ENCODE measurements at regions not wholly inside any gene's neighbourhood (a gene's known extent, or its start where the extent isn't known, plus 50 kb on each side); places are given as distances from the start of the nearest gene placed in this dataset.

DNA sequence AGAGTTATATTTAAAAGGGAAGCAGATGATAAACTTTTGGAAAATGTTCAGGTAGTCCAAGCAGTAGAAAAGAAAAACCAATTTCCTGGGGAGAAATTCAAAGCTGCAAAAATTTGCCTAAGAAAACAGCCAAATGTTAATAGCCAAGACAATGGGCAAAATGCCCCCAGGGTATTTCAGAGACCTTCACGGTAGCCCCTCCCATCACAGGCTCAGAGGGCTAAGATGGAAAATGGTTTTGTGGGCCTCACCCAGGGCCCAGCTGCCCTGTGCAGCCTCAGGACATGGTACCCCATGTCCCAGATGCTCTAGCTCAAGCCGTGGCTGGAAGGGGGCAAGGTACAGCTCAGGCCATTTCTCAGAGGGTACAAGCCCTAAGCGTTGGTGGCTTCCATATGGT, 391.0 kb downstream of the ZIC4 start:
- Histone ChIP-seq H3F3A (ENCODE audit: control insufficient read depth, insufficient read depth) (no peaks in the 10 kb centered on the region), H4K20me1 (ENCODE audit: control insufficient read depth, insufficient read depth, low read depth, low read length) (no peaks in the 10 kb centered on the region), H3K4me2 (ENCODE audit: low read length) (no peak overlapping the region), H3K4me3 (ENCODE audit: low read length) (no peak overlapping the region), H3K79me2 (ENCODE audit: control insufficient read depth, low read length) (no peaks in the 10 kb centered on the region), H3K27ac (ENCODE audit: low read depth, low read length) (no peak overlapping the region), H3K4me1 (ENCODE audit: control insufficient read depth, low read length) (no peaks in the 10 kb centered on the region), H3K36me3 (ENCODE audit: control insufficient read depth, low read length) (no peaks in the 10 kb centered on the region), H3K9me3 (ENCODE audit: control insufficient read depth, insufficient read depth, low read length) (no peaks in the 10 kb centered on the region; the same call in 1 of the 2 replicates), H3K9me2 (replicated peaks; ENCODE audit: control insufficient read depth, low read length) (no peaks in the 10 kb centered on the region), H3K27me3 (ENCODE audit: control insufficient read depth, low read length) (no peaks in the 10 kb centered on the region)
- TF ChIP-seq EZH2phosphoT487 (IDR thresholded peaks at IDR 0.05; ENCODE audit: borderline replicate concordance, low read length): no peak
- TF ChIP-seq, protein P1, sequence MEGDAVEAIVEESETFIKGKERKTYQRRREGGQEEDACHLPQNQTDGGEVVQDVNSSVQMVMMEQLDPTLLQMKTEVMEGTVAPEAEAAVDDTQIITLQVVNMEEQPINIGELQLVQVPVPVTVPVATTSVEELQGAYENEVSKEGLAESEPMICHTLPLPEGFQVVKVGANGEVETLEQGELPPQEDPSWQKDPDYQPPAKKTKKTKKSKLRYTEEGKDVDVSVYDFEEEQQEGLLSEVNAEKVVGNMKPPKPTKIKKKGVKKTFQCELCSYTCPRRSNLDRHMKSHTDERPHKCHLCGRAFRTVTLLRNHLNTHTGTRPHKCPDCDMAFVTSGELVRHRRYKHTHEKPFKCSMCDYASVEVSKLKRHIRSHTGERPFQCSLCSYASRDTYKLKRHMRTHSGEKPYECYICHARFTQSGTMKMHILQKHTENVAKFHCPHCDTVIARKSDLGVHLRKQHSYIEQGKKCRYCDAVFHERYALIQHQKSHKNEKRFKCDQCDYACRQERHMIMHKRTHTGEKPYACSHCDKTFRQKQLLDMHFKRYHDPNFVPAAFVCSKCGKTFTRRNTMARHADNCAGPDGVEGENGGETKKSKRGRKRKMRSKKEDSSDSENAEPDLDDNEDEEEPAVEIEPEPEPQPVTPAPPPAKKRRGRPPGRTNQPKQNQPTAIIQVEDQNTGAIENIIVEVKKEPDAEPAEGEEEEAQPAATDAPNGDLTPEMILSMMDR (IDR thresholded peaks at IDR 0.05; ENCODE audit: low read depth, low read length, poor library complexity, severe bottlenecking): no peak

DNA sequence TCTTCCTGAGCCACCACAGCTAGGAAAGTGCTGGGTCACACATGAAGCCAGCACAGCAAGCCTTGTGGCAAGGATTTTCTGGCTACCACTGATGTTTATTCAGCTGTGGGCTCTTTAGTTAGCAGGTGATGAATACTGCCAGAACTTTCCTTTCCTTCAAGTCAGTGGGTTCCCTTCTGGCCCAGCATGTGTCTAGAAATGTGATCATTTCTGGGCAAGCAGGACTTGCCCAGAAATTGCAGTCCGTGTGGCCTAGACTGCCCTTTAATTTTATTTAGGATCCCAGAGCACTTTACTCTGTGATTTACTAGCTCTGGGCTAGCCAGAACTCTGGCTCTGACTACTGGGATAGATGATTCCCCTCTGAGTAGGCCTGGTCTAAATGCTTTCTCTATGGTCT, 397.5 kb downstream of the ZIC4 start:
- Histone ChIP-seq H3K27ac (ENCODE audit: low read depth, low read length) (no peak overlapping the region), H3K4me3 (ENCODE audit: low read length) (no peak overlapping the region), H4K20me1 (ENCODE audit: control insufficient read depth, insufficient read depth, low read depth, low read length) (no peaks in the 10 kb centered on the region), H3F3A (ENCODE audit: control insufficient read depth, insufficient read depth) (no peaks in the 10 kb centered on the region), H3K9me3 (ENCODE audit: control insufficient read depth, insufficient read depth, low read length) (no peaks in the 10 kb centered on the region), H3K79me2 (ENCODE audit: control insufficient read depth, low read length) (no peaks in the 10 kb centered on the region), H3K4me2 (ENCODE audit: low read length) (no peak overlapping the region), H3K9me2 (replicated peaks; ENCODE audit: control insufficient read depth, low read length) (no peaks in the 10 kb centered on the region), H3K4me1 (ENCODE audit: control insufficient read depth, low read length) (no peaks in the 10 kb centered on the region), H3K36me3 (ENCODE audit: control insufficient read depth, low read length) (no peaks in the 10 kb centered on the region), H3K27me3 (ENCODE audit: control insufficient read depth, low read length) (no peaks in the 10 kb centered on the region)
- no peak for TF ChIP-seq EZH2phosphoT487 (IDR thresholded peaks at IDR 0.05; ENCODE audit: borderline replicate concordance, low read length)
- TF ChIP-seq, protein P1 (IDR thresholded peaks at IDR 0.05; ENCODE audit: low read depth, low read length, poor library complexity, severe bottlenecking): no peak

DNA sequence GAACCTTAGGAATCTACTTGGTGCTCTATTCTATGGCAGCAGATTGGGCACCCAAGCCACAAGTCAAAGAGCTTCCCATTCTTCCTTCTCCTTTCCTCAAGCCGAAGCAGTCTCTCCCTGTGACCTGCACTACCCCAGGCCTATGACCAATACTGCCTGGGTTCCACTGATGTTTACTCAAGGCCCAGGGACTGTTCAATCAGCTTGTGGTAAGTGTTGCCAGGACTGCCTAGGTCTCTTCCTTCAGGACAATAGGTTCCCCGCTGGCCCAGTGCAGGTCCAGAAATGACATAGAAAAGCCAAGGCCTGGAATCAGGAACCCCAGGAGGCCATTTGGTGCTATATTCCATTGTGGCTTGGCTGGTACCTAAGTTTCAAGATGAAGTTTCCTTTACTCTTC, 397.9 kb downstream of the ZIC4 start:
- Histone ChIP-seq H3F3A (ENCODE audit: control insufficient read depth, insufficient read depth) (no peaks in the 10 kb centered on the region), H4K20me1 (ENCODE audit: control insufficient read depth, insufficient read depth, low read depth, low read length) (no peaks in the 10 kb centered on the region), H3K27me3 (ENCODE audit: control insufficient read depth, low read length) (no peaks in the 10 kb centered on the region), H3K36me3 (ENCODE audit: control insufficient read depth, low read length) (no peaks in the 10 kb centered on the region), H3K79me2 (ENCODE audit: control insufficient read depth, low read length) (no peaks in the 10 kb centered on the region), H3K4me1 (ENCODE audit: control insufficient read depth, low read length) (no peaks in the 10 kb centered on the region), H3K4me2 (ENCODE audit: low read length) (no peak overlapping the region), H3K9me3 (ENCODE audit: control insufficient read depth, insufficient read depth, low read length) (no peaks in the 10 kb centered on the region), H3K27ac (ENCODE audit: low read depth, low read length) (no peak overlapping the region), H3K4me3 (ENCODE audit: low read length) (no peak overlapping the region), H3K9me2 (replicated peaks; ENCODE audit: control insufficient read depth, low read length) (no peaks in the 10 kb centered on the region)
- no peak for TF ChIP-seq EZH2phosphoT487 (IDR thresholded peaks at IDR 0.05; ENCODE audit: borderline replicate concordance, low read length)
- TF ChIP-seq, protein P1 (IDR thresholded peaks at IDR 0.05; ENCODE audit: low read depth, low read length, poor library complexity, severe bottlenecking): no peak

Data from DOHH2 (cell line).